Epidermal melanocyte (primary cell): ENCODE measurements at regions not wholly inside any gene's neighbourhood (a gene's known extent, or its start where the extent isn't known, plus 50 kb on each side); places are given as distances from the start of the nearest gene placed in this dataset.
"Not testable (repeated sequence)": the region's sequence is repeated elsewhere in the genome, so short reads cannot be mapped to it uniquely, and the experiment has no call there.

Experiments used
- DNase-seq: peaks from one replicate; pipeline ENCODE4 v3.0.0; 2011; ENCODE audit warnings: low spot score; ENCODE audit not compliant: insufficient read length

DNA sequence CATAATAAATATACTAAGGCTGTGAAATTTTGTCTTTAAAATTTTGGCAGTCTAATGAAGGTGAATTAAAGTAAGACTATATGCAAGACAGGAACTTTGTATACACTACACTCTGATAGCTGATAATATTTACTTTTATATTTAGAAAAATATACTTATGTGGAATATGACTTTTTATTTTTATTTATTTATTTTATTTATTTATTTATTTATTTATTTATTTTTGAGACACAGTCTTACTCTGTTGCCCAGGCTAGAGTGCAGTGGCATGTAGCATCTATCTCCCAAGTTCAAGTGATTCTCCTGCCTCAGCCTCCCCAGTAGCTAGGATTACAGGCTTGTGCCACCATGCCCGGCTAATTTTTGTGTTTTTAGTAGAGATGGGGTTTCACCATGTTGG is 742.4 kb downstream of the CD109 start:
- not testable (repeated sequence) for DNase-seq

- DNase-seq = no peak
Observed at GRCh38 chr6:74434171-74434570, 738.2 kb downstream of the CD109 start.

DNA sequence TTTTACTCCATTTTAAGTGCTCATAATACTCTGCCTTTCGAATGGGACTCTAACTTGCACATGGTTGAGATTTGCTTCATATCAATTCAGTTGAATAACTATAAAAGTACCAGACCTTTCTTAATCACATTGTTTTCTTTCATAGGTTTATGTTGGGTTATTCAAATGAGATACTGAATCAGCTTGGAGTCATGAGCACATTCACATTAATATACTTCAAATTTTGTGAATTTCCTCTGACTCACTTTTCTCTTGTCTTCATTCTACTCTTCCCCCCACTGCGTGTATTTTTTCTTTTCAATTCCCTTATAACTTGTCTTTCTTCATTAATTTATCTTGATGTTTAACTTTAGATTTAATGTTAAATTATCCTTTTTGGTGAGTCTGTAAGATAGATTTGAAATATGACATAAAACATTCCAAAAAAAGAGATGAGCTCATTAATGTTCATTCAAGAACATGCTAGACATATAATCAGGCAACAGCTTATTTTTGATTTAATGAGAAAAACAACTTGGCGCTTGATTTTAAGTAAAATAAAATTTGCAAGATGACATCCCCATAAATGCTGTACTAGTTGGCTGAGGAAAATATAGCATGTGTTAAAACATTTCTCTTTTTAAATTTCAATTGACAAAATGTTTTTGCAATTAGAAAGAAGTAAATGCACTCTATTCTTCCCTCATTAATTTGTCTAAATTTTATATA is 736.0 kb downstream of the CD109 start:
- no peak for DNase-seq

- DNase-seq = no peak
Observed at GRCh38 chr6:74420221-74420620, 724.2 kb downstream of the CD109 start.

- DNase-seq = no peak
Observed at GRCh38 chr6:74415056-74415455, 719.1 kb downstream of the CD109 start.

DNA sequence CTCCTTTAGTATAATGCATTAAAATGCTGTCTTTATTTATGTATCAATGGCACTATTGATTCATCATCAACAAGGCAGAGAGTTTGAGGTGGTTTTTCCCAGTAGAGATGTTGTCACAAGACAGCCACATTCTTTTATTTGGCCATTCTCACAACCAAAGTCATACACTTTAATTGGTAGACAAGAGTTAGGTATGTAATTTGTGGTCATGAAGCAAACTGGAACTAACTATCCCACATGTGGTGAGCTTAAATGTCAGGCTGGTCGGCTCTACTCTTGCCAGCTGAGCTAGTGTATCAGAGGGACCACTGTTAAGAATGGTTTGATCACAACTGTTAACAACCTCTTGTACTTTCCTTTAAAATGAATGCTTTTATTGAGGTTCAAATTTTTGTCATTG is 714.6 kb downstream of the CD109 start:
- DNase-seq = no peak

- no peak for DNase-seq
Observed at GRCh38 chr6:74409447-74409846, 713.4 kb downstream of the CD109 start.

DNA sequence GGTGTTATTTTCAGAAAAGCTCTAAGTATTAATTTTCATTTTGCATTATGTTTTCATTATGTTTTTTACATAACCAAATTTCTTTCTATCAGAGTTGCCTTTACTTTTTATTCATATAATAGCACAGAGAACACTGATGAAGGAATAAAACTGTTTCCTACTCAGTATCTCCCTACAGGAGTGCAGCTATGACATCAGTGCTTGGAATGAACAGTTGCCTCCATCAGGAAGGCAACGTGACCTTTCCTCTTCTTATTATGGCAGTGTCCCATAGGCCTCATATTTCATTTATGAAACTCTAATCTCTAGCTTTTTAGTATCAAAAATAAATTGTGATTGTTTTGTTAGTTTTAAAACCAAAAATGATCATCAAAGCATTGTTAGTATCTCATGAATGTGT is 712.8 kb downstream of the CD109 start:
- DNase-seq = no peak

DNA sequence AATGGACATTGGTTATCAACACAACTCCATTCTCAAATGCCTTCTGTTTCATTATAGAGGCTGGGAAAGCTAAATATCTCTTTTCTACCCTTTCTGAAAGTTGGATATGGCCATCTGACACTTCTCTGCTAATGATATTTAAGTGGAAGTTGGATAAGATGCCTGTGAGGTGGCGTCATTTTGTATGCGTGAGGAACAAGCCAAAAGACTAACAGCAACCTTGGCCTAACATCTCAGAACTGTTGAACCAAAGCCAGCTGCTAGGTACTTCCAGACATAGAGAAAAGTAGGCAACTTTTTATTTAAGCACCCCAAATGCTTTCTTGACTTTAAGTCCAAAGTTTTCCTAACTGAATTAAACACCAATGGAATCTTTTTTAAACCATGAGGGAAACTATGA is 708.4 kb downstream of the CD109 start:
- no peak for DNase-seq

DNA sequence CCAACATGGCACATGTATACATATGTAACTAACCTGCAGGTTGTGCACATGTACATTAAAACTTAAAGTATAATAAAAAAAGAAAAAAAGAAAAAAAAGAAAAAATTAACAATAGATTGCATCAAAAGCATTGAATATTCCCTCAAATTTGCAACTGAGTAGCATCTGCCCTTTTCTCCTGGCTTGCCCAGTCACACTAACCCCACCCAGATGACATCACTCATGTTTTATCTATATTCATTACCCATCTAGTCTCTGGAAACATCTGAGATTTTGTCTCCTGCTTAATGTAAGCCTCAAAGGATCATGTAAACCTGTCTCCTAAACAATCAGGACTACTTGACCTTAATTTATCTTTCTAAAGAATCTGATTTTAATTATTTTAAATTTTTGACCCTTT is 706.8 kb downstream of the CD109 start:
- no peak for DNase-seq

GRCh38 chr6:74378437-74378836 is 682.4 kb downstream of the CD109 start:
- DNase-seq = not testable (repeated sequence)

DNA sequence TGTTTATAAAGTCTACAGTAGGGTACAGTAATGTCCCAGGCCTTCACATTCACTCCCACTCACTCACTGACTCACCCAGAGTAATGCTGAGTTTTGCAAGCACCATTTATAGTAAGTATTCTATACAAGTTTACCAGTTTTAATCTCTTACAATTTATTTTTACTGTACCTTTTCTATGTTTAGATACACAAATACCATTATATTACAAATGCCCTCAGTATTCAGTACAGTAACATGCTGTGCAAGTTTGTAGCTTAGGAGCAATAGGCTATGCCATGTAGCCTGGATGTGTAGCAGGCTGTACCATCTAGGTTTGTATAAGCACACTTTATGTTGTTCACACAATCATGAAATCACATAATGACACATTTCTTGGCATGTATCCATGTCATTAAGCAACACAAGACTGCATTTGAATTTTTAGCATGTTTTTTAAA is 673.6 kb downstream of the CD109 start:
- DNase-seq = no peak

DNA sequence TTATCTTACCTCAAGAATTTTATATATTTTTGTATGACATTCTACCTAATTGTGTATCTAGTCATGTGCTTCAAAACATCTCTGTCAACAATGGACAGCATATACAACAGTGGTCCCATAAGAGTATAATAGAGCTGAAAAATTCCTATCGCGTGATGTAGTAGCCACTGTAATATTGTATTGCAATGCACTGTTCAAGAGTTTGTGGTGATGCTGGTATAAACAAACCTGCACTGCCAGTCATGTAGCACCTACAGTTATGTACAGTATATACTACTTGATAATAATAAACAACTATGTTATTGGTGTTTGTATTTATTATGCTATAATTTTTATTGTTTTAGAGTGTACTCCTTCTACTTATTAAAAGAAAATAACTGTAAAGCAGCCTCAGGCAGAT is 672.7 kb downstream of the CD109 start:
- no peak for DNase-seq

DNA sequence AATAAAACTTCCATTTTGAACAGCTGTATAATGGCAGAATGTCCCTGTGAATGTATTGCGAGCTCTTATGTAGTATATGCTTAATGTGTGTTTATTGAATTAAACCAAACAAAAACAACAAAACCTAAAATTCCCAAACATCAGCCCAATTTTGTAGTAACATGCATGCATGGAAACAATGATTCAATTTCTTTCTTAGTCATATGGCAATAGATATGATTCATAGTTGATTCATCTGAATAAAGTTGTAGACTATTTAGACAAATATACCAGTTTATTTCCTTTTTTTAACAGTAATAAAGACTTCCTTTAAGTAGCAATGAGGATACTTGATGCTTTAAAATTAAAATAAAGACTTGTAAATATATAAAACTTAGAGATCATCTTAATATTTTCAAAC is 670.6 kb downstream of the CD109 start:
- no peak for DNase-seq

DNA sequence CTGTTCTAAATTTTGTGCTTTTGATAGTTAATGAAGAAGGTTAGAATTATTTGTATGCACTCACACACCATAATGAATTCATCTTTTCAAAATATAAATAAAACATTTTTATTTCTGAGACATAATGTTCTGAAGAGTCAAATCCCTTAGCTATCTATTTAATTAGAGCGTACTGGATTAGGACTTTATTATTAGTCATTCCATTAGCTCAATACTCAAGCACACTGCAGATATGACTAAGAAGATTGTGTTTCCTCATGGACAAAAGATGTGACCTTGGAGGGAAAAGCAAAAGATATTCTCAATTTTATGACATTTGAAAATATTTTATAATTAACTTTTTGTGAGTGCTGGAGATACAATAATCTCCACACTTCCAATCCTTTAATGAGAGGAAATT is 666.4 kb downstream of the CD109 start:
- no peak for DNase-seq

- DNase-seq = no peak
Observed at GRCh38 chr6:74357321-74357720, 661.3 kb downstream of the CD109 start.

DNA sequence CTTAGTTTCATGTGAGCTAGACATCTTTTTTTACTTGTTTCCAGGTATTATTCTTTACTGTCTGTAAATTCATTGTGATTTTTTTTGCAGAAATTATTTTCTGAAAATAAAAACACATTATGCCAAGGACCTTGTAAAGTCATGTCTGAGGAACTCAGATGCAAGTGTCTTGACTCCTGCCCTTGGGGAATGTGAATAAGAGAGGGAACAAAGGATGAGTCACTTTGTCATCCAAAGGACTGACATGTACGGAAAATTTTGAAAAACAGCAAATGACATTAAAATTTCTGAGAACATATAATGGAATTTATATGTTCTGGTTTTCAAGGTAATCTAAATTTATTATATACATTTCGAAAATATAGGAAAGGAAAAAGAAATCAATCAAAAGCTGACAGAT is 660.4 kb downstream of the CD109 start:
- DNase-seq = no peak

DNA sequence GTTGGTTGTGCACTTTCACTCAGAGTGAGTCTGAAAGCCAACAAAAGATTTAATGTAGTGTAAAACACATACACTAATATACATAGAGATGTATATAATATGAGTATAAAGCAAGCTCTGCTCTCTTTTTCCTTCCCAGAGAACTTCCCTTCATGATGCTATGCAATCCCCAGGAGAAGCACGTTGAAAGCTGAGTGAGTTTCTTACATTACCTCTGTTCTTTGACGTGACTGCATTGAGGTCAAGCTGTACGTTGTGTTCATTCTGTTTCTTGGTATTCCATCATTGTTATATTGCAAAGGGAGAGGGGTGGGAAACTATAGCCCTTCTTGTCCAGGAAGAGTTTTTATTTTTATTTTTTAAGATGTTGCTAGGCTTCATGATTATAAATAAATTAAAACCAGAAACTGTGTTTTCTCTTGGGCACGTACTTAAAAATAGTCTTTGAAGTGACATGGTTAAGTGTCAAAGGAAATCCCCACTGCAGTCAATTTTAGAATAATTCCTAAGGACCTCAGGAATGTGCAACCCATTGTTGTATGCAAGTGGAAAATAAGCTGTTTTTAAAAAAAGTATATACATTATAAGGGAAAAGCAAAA is 651.0 kb downstream of the CD109 start:
- no peak for DNase-seq

GRCh38 chr6:74343804-74344203 is 647.8 kb downstream of the CD109 start:
- DNase-seq = no peak

GRCh38 chr6:74343321-74343720 is 647.3 kb downstream of the CD109 start:
- not testable (repeated sequence) for DNase-seq

DNA sequence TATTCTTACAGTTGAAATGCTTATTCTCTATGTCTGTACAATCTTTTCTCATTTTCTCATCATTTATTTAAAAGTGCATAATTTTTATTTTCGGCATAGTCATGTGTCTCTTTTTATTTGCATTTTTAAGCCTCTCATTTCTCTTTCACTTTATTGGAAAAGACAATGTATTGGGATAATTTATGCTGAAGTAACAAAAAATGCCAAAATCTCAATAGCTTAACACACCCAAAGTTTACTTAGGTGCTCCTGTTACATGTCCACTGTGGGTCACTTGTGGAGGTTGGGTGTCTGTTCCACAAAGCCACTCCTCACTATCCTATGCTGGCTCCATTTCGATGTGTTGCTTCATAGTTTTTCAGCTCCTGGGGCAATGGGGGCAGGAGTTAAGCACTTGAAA is 638.7 kb downstream of the CD109 start:
- DNase-seq = no peak

DNA sequence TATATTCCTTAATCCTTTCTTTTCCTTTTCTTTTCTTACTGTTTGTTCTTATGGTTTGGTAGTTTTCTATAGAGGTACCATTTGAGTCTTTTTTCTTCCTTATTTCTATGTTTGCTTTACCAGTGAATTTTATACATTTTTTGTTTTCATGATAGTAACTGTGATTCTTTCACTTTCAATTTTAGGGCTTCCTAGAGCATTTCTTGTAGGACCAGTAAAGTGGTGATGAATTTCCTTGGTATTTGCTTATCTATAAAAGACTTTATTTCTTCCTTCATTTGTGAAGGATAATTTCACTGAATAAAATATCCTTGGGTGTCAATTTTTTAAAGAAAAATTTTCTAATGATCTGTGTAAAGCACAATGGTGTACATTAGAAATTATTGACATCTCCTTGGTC is 637.4 kb downstream of the CD109 start:
- DNase-seq = no peak

DNA sequence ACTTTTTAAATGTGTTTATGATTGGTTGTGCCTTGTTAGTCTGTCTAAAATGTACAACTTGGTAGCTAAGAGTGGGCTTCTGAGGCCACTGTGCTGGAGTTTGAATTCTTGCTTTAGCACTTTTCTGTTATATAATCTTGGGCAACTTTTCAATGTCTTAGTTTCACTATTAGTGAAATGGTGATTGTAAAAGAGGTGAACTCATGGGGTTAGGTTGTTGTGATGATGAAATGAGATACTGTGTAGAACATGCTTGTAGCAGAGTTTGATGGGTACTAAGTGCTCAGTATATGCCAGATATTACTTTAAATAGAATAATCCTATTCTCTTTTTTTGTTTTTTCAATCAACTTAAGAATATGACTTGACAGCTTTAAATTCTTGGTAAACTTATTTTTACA is 624.7 kb downstream of the CD109 start:
- DNase-seq = no peak
